ENCODE measurements at regions not wholly inside any gene's neighbourhood (a gene's known extent, or its start where the extent isn't known, plus 50 kb on each side); places are given as distances from the start of the nearest gene placed in this dataset.
A peak's percentile ranks its signal among the peaks of the same experiment; 100 is the strongest.

DNA sequence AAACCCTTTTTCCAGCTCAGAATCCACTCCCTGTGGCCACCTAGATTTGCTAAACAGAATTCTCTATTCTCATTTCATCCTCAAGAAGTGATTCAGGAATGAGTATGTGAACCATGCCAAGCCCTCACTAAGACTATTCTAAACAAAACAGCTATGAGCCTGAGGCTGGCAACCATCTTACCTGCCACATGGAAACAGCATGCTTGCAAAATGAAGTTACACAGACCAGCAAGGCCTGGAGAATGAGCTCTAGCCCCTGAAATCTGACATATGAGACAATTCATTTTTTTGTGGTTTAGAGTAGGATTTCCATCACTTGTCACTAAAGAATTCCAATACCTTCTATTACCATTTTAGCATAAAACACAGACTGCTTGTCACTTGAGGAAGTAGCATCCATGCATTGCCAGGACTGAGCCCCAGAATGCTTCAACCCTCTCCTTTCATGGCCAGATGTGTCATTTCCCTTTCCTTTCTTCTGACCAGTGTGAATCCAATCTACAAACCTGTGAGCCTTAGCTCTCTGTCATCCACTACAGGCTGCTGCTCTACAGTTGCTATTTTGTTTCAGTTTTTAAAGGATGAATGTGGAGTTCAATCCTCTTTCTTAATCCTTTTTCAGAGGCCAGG is 744.3 kb upstream of the ACVR2A start:
- no peak for DNase-seq

DNA sequence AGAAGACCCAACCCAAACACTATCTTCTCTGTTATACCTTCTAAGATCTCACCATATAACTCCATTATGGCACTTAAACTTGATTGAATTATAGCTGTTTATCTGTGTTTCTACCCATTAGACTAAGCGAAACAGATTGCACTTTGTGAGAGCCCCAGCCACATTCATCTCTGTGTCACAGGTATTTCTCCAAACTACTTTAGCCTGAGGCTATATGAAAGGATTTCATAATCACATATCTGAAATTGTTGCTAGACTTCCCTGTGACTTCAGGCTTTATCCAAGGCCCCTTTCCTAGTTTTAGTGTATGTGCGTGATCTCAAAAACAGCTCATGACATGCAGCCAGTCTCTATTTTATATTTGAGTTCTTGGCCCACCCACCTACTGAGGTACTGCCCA is 745.0 kb upstream of the ACVR2A start:
- DNase-seq, result no peak

DNA sequence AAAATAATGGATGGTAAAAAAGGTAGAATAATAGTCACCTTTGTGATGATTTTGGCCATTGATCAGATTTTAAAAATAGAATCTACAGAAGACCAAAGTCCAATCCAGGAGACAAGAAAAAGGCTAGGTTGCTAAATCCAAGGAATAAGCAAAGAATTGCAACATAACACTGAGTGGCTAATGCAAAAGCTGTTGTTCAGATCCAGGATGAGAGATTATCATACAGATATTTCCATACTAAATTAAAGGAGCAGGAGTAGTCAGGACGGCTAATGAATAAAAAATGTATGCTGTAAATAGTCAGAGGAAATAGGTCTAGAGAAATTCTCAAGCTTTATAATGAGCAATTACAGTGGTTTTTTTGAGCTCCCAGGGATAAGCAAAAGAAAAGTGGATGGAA is 745.9 kb upstream of the ACVR2A start:
- no peak for DNase-seq

DNA sequence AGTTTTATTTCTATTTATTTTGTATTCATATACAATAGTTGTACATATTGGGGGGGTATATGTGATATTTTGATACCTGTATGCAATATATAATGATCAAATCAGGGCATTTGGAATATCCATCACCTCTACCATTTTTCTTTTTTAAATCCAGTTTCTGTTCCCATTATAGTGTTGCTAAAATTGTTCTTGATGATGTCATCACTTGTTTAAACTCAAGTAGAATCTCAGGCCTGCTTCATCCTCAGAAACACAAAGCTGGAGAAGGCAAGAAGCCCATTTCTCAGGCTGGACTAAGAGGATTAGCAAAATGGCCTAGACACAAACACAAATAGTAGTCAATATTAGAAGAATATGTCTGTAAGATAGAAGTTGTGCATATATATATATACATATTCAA is 747.1 kb upstream of the ACVR2A start:
- DNase-seq, result no peak

DNA sequence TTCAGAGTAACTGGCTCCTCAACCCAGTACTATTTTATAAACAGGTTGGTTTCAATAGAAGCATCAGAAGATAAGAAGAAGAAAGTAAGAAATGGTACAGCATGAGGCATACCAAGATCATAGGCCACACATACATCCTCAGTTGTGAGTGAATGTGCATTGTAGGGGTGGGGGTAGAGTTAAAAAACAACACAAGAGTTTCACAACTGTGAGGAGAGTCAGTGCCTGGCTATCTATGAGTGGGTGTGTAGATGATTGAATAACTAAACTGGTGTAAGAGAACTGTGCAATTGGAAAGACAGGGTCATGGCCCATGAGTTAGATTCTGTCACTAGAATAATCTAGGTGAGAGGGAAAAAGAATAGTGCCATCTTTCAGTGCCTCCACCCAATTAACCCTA is 748.2 kb upstream of the ACVR2A start:
- DNase-seq, result no peak

DNA sequence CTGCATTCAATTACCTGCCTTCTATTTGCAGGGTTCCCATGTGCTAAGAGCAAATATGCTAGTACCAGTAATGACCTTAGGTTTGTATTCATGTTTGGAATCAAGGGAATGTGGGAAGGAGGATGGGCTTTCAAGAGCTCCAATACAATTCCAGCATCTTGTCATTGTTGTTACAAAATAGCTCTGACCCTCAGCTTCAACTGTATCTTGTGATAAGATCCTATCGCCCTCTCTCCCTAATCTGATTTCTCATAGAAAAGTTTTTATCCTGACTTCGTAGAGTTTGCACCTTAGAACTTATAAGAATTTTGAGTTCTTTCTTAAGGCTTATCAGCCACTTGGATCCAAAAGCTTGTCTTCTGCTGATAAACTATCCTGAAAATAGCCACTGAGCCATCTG is 749.5 kb upstream of the ACVR2A start:
- DNase-seq, result no peak

DNA sequence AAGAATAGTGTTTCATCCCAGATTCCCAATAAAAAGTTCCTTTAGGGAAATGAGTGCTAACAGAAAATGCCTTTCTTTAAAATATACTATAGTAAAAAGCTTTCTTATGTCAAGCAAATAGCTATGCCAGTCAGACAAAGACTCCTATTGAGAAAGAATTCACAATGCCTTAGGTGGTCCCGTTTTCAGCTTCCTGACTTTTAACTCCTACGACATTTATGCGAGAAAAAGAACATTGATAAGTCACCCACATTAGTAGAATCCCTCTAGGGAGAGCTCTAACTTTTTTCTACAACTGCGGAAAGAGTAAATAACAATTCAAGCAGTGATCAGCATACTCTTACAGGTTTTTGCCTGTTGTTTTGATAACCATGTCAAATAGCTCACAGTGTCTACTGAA is 750.8 kb upstream of the ACVR2A start:
- DNase-seq, result no peak

DNA sequence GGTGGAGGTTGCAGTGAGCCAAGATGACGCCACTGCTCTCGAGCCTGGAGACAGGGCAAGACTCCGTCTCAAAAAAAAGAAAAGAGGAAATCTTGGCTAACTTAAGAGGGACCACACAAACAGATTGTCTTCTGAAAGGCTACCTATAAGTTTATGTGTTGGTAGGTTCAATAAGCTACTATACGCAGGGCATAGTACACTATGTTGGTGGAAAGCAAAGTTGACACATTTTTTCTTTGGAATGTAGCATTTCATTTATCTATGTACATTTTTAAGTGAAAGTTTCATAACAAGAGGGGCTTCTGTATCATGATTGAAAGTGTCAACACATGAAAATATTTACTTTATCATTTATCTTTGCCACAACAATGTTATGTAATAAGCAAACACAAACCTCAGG is 752.6 kb upstream of the ACVR2A start:
- DNase-seq, result no peak

DNA sequence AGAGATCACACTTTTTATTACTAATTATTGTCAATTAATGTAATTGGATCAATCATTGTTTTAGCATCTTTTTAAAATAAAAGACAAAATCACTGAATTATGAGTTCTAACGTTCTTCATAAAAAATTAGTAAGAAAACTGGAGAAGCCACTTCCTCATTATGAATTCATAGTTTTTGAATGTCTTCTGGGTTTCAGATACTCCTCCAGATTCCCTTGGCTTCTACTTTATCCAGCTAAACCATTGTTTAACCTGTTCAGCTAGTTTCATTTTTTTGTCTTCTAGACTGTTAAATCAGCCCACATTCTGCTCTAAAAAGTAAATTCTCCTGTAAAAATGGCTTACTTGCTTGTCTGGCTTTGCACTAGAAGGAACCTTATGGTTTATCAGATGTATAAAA is 753.4 kb upstream of the ACVR2A start:
- no peak for DNase-seq

DNA sequence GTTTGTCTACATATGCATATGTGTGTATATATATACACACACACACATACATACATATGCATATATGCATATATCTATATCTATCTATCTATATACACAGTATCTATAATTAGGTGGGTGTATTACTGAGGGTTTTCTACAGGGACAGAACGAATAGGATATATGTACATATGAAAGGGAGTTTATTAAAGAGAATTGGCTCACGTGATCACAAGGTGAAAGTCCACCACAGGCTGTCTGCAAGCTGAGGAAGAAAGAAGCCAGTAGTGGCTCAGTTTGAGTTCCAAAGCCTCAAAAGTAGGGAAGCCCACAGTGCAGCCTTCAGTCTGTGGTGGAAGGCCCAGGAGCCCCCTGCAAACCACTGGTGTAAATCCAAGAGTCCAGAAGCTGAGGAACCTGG is 756.0 kb upstream of the ACVR2A start:
- DNase-seq, result no peak

DNA sequence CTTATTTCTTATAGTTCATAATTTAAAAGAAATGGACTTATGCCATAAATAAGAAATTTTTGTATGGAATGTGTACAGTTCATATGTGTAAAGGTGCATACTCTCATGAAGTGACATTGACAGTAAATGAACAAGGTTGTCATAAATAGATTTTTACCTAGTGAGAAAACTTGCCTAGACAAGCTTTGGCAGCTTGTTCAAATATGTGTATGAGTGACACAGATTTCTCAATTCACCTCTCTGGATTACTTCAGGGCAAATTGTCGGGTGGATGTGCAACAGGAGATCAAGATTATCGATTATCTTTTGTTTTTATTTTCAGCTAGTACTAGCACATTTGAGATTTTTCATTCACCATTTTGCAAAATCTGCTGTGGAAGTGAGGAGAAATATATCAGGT is 758.1 kb upstream of the ACVR2A start:
- no peak for DNase-seq

DNA sequence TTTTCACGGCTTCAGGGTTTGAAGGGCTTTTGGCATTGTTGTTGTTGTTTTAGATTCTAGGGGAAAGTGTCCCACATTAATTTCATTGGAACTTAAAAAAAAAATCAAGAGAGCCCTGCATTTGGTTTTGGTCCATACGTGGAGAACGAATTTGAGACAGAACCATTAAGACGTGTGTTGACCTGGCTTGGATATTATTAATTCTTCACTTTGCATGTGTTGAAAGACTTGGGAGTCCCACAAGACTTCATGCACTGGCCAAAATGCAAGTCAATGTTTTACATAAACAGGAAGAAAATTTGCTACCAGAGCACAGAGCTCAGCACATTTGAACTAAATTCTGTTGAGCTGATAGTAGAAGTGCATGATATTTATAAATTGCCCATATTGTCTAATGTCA is 761.2 kb upstream of the ACVR2A start:
- no peak for DNase-seq

DNA sequence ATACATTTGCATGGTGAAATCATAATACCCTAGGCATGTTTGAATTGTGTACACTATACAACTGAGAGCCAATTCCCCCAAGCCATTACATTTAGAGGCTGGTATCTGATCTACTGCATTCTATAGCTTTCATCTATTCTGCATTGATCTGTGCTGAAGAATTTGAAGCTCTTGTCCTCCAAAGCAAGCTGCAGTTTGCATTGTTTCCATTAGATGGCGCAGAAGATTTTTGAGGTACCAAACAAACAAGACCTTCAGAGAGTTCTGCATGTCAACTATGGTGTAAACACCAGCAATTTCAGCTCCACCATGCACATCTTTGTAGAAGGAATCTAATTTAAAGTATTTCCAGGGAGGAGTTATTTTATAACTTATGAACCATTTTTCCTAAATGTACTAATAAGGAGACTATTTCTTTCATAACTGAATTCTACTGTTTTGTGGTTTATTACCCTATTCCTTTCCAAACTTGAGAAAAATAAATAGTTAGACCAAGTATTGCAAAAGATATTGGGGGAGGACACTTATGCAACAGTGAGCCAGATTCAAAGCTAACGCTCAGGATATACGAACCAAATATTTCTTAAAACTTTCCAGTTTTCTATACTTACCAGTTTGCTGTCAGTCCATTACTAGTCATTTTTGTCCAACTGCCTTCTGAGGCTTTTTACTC is 761.8 kb upstream of the ACVR2A start:
- peak; percentile 9 for DNase-seq

DNA sequence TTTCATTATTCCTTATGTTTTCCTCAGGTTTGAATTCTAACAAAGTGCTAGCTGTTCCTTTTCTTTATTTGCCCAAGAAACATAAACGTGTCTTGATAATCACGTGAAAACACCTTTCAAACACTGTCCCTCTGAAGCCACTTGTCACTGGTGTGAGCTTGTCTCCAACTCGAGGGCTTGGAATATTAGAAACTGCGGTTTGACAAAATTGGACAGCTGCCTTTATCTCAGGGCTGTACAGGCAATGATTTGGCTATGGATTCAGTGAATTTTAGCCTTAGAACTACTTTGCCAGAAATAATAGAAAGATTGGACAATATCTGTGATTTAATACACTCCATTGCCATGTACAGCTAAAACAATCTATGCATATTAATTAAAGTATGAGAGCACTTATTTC is 763.0 kb upstream of the ACVR2A start:
- no peak for DNase-seq

DNA sequence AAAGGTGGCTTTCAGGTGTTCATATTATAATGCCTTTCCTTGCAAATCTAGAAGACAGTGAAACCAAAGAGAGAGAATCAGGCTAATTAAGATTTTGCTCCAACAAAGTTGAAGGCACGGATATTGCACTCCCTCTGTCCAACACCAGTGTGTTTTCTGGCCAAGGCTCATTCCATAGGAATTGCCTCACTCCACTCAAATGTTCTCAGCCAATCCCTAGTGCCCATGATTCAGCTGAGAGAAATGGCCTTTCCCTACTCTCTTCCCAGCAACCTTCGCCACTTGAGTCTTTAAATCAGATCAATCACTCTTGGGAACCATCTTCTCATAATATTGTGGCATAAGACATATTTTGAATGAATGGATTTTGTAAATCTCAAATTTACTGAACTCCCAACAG is 768.2 kb upstream of the ACVR2A start:
- no peak for DNase-seq

DNA sequence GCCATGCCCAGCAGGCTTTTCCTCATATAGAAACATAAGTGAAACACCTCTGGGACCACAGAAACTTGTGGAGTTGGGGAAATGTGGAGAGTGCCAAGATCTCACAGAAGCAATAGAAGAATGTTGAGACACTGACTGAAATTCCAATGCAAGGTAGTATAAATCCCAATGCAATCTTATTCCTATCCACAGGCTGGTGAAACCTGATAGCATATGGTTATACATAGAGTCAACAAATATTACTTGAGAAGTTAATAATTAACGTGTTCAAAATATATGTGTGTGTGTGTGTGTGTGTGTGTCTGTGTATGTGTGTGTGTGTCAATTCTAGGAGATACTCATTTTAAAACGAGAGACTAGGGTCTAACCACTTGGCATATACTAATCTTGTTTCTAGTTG is 776.8 kb upstream of the ACVR2A start:
- no peak for DNase-seq

DNA sequence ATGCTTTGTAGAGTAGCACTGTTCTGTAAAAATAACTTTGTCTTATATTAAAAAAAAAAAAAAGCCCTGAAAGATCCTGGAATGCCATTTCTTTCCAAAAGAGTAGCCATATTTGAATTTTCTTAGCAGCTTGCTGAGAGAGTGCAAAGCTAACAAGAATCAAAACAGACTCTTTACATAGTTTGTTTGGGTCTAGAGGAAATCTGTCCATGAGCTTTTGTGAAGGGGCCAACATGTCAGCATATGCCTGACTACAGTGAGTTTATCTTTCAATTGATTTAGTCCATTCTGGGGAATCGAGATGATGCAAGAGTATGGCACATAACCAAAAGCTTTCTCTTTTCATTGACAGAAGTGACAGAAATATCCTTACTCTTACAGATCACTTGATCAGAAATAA is 777.7 kb upstream of the ACVR2A start:
- DNase-seq, result no peak

DNA sequence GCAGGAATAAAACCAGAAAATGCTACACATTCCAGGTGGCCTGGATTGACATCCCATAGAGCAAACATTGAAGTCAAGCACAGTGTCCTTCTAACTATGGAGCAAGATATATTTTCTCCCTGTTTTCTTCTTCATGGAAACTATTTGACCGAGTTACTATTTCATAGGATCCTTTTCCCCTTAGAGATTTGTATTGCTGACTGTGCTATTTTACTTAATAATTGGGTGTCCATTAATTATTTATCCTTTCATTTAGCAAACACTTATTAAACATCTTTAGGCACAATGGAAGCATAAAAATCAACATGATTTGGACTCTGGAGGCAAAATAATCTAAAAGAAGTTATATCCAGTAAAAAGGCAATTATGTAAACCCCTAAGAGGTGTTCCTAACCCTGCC is 782.8 kb upstream of the ACVR2A start:
- no peak for DNase-seq

DNA sequence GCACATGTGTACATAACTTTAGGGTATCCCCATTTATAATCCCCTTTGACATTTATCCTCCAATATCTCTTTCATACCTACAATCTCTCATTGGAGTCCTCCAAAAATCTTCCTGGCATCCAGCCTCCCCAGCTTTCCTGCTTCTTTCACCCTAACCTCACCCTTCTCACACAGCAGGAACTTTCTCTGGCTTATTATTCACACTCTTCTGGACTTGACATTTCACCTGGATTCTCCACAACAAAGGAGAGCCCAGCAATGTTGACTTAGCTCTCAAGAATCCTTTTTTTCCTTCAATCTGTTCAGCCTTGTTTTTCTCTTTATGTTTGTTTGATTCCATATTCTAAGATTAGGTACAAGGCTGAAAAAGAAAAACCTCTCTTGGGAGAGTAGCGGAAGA is 783.6 kb upstream of the ACVR2A start:
- no peak for DNase-seq

DNA sequence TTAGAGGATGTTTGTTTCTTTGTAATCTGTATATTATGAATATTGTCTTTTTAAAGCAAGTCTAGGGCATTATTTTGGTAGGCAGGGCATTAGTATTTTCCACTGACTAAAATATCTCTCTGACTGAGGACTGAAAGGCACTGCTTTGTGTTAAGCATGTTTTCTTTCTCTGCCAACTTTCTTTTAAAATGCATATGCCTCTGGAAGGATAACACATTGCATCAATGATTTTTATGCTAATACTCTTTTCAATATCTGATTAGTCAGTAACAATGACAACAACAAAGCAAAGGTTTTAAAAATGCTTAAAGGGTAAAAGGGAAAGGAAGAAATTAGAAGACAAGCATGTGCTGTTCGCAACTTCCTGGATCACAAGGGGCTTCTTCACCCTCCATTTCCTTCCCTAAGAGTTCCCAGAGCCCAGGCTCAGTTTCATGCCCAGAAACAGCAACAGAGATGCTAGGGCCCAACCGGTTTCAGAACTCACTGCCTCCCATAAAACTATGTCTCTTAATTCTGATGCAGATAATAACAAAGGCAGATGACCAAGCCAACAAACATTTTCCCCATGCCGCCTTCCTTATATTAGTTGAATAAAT is 786.8 kb upstream of the ACVR2A start:
- no peak for DNase-seq

DNA sequence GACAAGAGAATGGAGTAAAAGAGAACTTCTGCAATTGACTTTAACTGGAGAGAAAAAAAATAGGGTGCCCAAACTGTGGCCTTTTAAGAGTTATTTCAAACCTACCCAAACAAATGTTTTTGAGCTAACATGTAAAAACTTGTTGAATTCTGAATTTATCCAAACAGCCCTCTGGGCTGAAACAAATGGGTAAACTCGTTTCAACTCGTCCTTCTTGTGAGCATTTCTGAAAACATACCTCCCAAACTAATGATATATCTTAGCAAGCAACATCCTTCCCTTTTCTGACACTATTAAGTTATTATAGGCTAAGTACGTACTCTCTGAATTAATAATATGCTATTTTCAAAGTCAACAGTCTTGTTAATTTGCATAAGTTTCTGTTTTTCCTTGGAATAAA is 793.0 kb upstream of the ACVR2A start:
- peak; percentile 13 for DNase-seq

DNA sequence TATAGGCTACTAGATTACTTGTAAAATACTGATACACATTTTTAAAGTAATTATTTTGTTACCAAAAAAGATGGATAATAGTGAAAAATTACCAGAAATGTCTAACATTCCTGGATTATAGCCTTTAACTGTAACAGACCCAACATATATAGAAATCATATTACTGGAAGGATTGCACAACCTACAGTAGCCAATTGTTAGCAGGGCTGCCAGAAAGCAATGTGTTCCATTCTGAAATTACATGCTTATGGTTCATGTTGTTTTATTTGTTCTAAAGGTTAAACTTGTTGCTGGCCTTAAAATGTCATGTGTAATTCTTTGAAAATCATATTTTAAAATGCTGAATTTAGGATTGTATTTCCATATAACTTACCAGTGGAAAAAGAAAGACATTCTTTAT is 793.6 kb upstream of the ACVR2A start:
- DNase-seq, result peak; percentile 13

DNA sequence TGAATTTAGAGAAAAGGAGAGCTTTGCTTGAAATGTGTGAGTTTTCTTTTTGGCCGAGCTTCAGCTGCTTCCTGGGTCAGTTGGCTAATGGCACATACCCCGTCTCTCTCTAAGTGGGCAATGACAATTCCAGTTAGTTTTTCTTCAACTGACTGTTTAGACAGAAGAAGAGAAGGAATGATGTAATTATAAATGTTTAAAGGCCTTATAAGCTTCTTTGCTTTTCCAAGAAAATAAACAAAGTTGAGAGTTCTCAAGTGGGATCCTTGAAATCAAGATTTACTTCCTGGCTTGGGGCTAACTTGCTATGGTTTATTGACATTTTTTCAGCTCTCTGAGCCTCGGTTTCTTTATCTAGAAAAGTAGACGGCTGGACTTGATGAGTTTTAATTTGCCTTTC is 794.9 kb upstream of the ACVR2A start:
- peak; percentile 89 for DNase-seq

DNA sequence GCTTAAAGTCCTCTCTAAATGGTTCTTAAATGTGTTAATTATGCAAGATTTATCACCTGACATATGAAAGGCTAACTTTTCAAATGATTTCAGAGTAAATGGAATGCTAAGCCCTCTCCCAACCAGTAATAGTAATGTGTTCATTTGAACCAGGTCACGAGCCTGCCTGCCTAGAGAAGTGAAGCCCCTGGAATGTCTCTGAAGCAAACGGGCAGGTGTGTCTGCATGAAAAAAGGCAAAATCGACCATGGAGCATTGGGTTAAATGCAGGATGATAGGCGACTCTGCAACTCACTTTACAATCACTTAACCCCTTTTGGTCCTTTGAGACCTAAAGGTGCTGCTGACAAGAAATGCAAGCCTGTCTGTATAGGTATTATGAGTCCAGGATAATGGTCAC is 798.4 kb upstream of the ACVR2A start:
- DNase-seq, result no peak

DNA sequence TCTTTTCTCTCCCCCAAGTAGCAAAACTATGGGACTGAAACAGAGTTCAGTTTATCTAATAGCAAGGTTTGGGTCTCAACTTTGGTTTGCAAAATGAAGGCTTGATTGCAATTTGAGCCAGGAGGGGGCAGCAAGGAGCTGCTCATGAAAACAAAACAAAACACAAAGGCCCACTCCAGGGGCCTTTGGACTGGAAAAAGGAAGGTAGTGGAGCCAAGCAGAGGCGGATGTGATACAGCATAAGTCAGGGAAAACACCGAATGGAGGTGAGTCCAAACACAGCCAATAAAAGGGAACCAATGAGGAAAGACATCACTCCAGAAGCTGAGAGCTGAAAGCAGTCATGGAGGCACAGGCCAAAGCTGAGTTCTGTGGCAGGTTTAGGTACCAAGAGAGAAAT is 799.7 kb upstream of the ACVR2A start:
- no peak for DNase-seq

Measured in DMS79 treated with DMSO at 0.1 percent for 48 hours (cell line).